HepG2 (cell line): ENCODE measurements at regions not wholly inside any gene's neighbourhood (a gene's known extent, or its start where the extent isn't known, plus 50 kb on each side); places are given as distances from the start of the nearest gene placed in this dataset.

Experiments used
- PTBP1 ChIP-seq: fragments of 200-400 bp; formaldehyde crosslinking; IDR thresholded peaks from 2 replicates; pipeline ENCODE4 v1.6.1; 2018; ENCODE audit warnings: low read length, low read depth; ENCODE audit not compliant: poor library complexity, severe bottlenecking
- REL ChIP-seq: sonication (generic); formaldehyde crosslinking; conservative IDR thresholded peaks from 2 replicates; pipeline ENCODE4 v1.8.0; 2022; ENCODE audit warnings: mild to moderate bottlenecking, missing genetic modification reagents, moderate library complexity

DNA sequence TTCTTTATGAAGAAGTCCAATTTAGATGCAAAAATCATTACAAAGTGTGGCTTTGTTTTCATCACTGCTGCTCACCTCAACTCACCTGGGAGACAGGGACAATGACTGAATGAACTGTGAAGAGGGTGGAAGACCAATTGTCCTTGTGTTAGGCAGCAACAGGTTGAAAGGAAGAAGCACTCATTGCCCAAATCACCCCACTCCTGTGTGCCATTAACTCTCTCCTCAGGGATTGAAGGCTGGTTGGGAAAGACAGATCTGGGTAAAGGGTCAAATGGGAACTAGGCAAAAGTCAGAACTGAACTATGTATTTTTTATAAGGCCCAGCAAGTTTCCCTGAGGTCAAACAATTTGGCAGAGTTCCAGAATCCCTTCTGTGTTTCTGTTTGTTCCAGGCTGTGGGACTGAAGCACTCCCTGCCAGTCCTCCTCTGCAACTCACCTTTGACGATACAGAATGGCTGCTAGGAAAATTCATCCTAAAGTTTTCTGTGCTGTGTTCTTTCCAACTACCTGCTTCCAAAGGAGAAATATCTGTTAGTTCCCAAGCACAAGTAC is 68.6 kb upstream of the CCDC39 start:
- TF ChIP-seq PTBP1 (no peak), REL (no peak)
